H1 (cell line): ENCODE measurements at regions not wholly inside any gene's neighbourhood (a gene's known extent, or its start where the extent isn't known, plus 50 kb on each side); places are given as distances from the start of the nearest gene placed in this dataset.

Experiments
- CTCF ChIA-PET: fragments of 300-600 bp; sonication (Branson Sonifier 250); formaldehyde crosslinking; loops from one replicate; lab custom pipeline; 2021; ENCODE audit not compliant: partially characterized antibody; lab: Charles Lee
- POLR2A ChIA-PET: fragments of 300-600 bp; sonication (Branson Sonifier 250); formaldehyde crosslinking; loops from one replicate; lab custom pipeline; 2021; ENCODE audit warnings: inconsistent platforms; ENCODE audit not compliant: partially characterized antibody; lab: Charles Lee
- DNase-seq, 2 experiments: peaks; one replicate each; pipeline versions ENCODE4 v3.0.0 to v3.0.0-alpha.2; 2010 to 2022; ENCODE audit warnings: low spot score in 2 of 2, low read depth in 1 of 2, mixed read lengths in 1 of 2
- FAIRE-seq: peaks from 2 replicates; lab custom pipeline; 2011; peaks lifted over from hg19 to GRCh38; lab: Jason Lieb, UNC
- H2AFZ ChIP-seq: 2 replicates; pipeline ENCODE4 v1.8.1; 2012; ENCODE audit warnings: low read length, inconsistent platforms
- H2AK5ac ChIP-seq: 2 replicates; pipeline ENCODE4 v1.6.1; 2013; ENCODE audit warnings: low read depth, low read length
- H2BK120ac ChIP-seq: replicated peaks from 2 replicates; pipeline ENCODE3; 2013; ENCODE audit warnings: low read depth, low read length, inconsistent platforms
- H2BK12ac ChIP-seq: 2 replicates; pipeline ENCODE4 v1.6.1; 2013; ENCODE audit warnings: low read depth, low read length
- H2BK15ac ChIP-seq: 2 replicates; pipeline ENCODE4 v1.6.1; 2013; ENCODE audit warnings: low read length
- H2BK20ac ChIP-seq: 2 replicates; pipeline ENCODE4 v1.6.1; 2013; ENCODE audit warnings: low read length
- H2BK5ac ChIP-seq: 2 replicates; pipeline ENCODE4 v1.6.1; 2013; ENCODE audit warnings: low read depth, low read length
- H3K14ac ChIP-seq: 2 replicates; pipeline ENCODE4 v1.6.1; 2013; ENCODE audit warnings: inconsistent platforms; ENCODE audit not compliant: insufficient read length
- H3K18ac ChIP-seq: 2 replicates; pipeline ENCODE4 v1.6.1; 2013; ENCODE audit warnings: low read length; ENCODE audit errors: extremely low read depth
- H3K23ac ChIP-seq: 2 replicates; pipeline ENCODE4 v1.6.1; 2013; ENCODE audit warnings: inconsistent platforms; ENCODE audit not compliant: insufficient read length
- H3K23me2 ChIP-seq: 2 replicates; pipeline ENCODE4 v1.6.1; 2013; ENCODE audit warnings: low read depth, low read length
- H3K27ac ChIP-seq: 2 replicates; pipeline ENCODE4 v1.6.1; 2011; ENCODE audit warnings: low read depth, low read length, inconsistent platforms
- H3K27me3 ChIP-seq, 4 experiments: replicated peaks in 1 of 4; 1 replicate in 1 of 4; 2 replicates in 3 of 4; pipeline versions ENCODE4 v1.6.1 to v1.8.1; 2011 to 2013; ENCODE audit warnings: low read length in 3 of 4, mild to moderate bottlenecking in 3 of 4, inconsistent platforms in 2 of 4, mixed read lengths in 2 of 4, moderate library complexity in 1 of 4; ENCODE audit not compliant: control insufficient read depth in 3 of 4, insufficient read depth in 3 of 4; ENCODE audit errors: extremely low read depth in 1 of 4
- H3K36me3 ChIP-seq, 4 experiments: 2 replicates each; pipeline versions ENCODE4 v1.6.1 to v1.8.1; 2011 to 2013; ENCODE audit warnings: mild to moderate bottlenecking in 4 of 4, low read length in 3 of 4, moderate library complexity in 2 of 4, control low read depth in 1 of 4, inconsistent platforms in 1 of 4; ENCODE audit not compliant: insufficient read depth in 4 of 4, control insufficient read depth in 2 of 4
- H3K4ac ChIP-seq: replicated peaks from 2 replicates; pipeline ENCODE3; 2013; ENCODE audit warnings: low read length, low read depth, mixed read lengths, inconsistent platforms; ENCODE audit not compliant: insufficient read length
- H3K4me1 ChIP-seq, 4 experiments: replicated peaks in 1 of 4; 1 replicate in 1 of 4; 2 replicates in 3 of 4; pipeline versions ENCODE4 v1.6.1 to v1.8.1; 2011 to 2013; ENCODE audit warnings: low read length in 3 of 4, inconsistent platforms in 2 of 4, mixed read lengths in 1 of 4; ENCODE audit not compliant: insufficient read depth in 4 of 4, control insufficient read depth in 3 of 4
- H3K4me2 ChIP-seq, 2 experiments: 2 replicates each; pipeline versions ENCODE4 v1.6.1 to v1.8.1; 2011 to 2013; ENCODE audit warnings: low read depth in 2 of 2, low read length in 2 of 2, control low read depth in 1 of 2, inconsistent platforms in 1 of 2, mild to moderate bottlenecking in 1 of 2; ENCODE audit not compliant: insufficient read depth in 1 of 2
- H3K4me3 ChIP-seq, 4 experiments: fragments of 200-600, 300-600 bp in 1 of 4; sonication (generic), shearing (Covaris generic), sonication (Bioruptor Twin) in 1 of 4; 2 replicates each; pipeline versions ENCODE4 v1.5.1 to v1.8.1; 2011 to 2016; ENCODE audit warnings: low read length in 4 of 4, low read depth in 3 of 4, control low read depth in 2 of 4, inconsistent platforms in 2 of 4, mild to moderate bottlenecking in 2 of 4, mixed read lengths in 1 of 4, moderate library complexity in 1 of 4; ENCODE audit not compliant: insufficient read depth in 2 of 4; ENCODE audit errors: extremely low read depth in 1 of 4
- H3K56ac ChIP-seq: replicated peaks from 2 replicates; pipeline ENCODE3; 2013; ENCODE audit warnings: low read depth, mild to moderate bottlenecking, mixed read lengths, low read length, inconsistent platforms; ENCODE audit not compliant: insufficient read length
- H3K79me1 ChIP-seq: 2 replicates; pipeline ENCODE4 v1.6.1; 2013; ENCODE audit warnings: low read depth, low read length, control low read depth
- H3K79me2 ChIP-seq, 2 experiments: 2 replicates each; pipeline versions ENCODE4 v1.6.1 to v1.8.1; 2012 to 2013; ENCODE audit warnings: low read length in 2 of 2, mild to moderate bottlenecking in 2 of 2, inconsistent platforms in 1 of 2; ENCODE audit not compliant: insufficient read depth in 2 of 2, control insufficient read depth in 1 of 2
- H3K9ac ChIP-seq, 4 experiments: replicated peaks in 1 of 4; 1 replicate in 1 of 4; 2 replicates in 3 of 4; pipeline versions ENCODE4 v1.6.1 to v1.8.1; 2011 to 2013; ENCODE audit warnings: low read depth in 3 of 4, low read length in 3 of 4, control low read depth in 2 of 4, mild to moderate bottlenecking in 2 of 4, moderate library complexity in 2 of 4, inconsistent platforms in 1 of 4; ENCODE audit errors: extremely low read depth in 1 of 4
- H3K9me3 ChIP-seq, 2 experiments: 2 replicates each; pipeline versions ENCODE4 v1.6.1 to v1.8.1; 2012 to 2013; ENCODE audit warnings: mild to moderate bottlenecking in 2 of 2, moderate library complexity in 2 of 2, control low read depth in 1 of 2, inconsistent platforms in 1 of 2, low read depth in 1 of 2, low read length in 1 of 2, mixed read lengths in 1 of 2; ENCODE audit not compliant: insufficient read depth in 2 of 2
- H4K20me1 ChIP-seq, 2 experiments: replicated peaks in 1 of 2; 2 replicates each; pipeline versions ENCODE3 to v1.8.1; 2011 to 2013; ENCODE audit warnings: inconsistent platforms in 2 of 2, low read length in 2 of 2, mild to moderate bottlenecking in 1 of 2; ENCODE audit not compliant: insufficient read depth in 2 of 2, control insufficient read depth in 1 of 2
- H4K5ac ChIP-seq: 2 replicates; pipeline ENCODE4 v1.6.1; 2013; ENCODE audit warnings: low read length, low read depth, mixed read lengths, inconsistent platforms; ENCODE audit not compliant: insufficient read length
- H4K8ac ChIP-seq: 2 replicates; pipeline ENCODE4 v1.8.0; 2013; ENCODE audit warnings: mild to moderate bottlenecking, moderate library complexity, low read length, inconsistent platforms; ENCODE audit not compliant: insufficient read depth; ENCODE audit errors: extremely low read depth
- H4K91ac ChIP-seq: replicated peaks from 2 replicates; pipeline ENCODE3; 2013; ENCODE audit warnings: low read length, mixed read lengths, inconsistent platforms; ENCODE audit not compliant: insufficient read length
- JUN ChIP-seq: IDR thresholded peaks from 2 replicates; pipeline ENCODE4 v1.6.1; 2011; ENCODE audit warnings: low read depth, mild to moderate bottlenecking, improper control_type of control experiment, low read length
- NANOG ChIP-seq: IDR thresholded peaks from 2 replicates; pipeline ENCODE4 v1.6.1; 2011; ENCODE audit warnings: low read length, low read depth, mild to moderate bottlenecking, inconsistent platforms; ENCODE audit not compliant: insufficient read depth, poor library complexity, severe bottlenecking
- SIRT6 ChIP-seq: IDR thresholded peaks from one replicate; pipeline ENCODE4 v1.7.1; 2012; ENCODE audit warnings: low read length, inconsistent platforms
- WGBS, 2 experiments: shearing (Covaris generic) in 1 of 2; methylation state at CpG; one replicate each; pipeline versions ENCODE4 v1.1.6 to v1.1.7; 2013 to 2015; ENCODE audit warnings: low lambda C conversion rate in 2 of 2, mixed read lengths in 2 of 2, inconsistent platforms in 1 of 2, low coverage in 1 of 2, missing lambda C conversion rate in 1 of 2; ENCODE audit not compliant: insufficient replicate concordance in 2 of 2, insufficient coverage in 1 of 2, insufficient read length in 1 of 2; ENCODE audit errors: extremely low coverage in 1 of 2, missing lambda C conversion rate in 1 of 2; 5-methylcytosine and 5-hydroxymethylcytosine counted together

DNA sequence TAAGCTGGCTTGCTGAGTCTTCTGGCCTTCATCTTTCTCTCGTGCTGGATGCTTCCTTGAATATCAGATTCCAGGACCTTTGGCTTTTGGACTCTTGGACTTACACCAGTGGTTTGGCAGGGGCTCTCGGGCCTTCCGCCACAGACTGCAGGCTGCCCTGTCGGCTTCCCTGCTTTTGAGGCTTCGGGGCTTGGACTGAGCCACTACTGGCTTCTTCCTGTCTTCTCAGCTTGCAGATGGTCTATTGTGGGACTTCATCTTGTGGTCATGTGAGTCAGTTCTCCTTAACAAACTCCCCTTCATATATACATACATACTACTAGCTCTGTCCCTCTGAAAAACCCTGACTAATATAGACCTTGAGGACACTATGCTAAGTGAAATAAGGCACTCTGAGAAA, 78.3 kb upstream of the SSBP2 start:
- no peak overlapping the region for H3K14ac ChIP-seq
- no peak overlapping the region for H4K8ac ChIP-seq
- no peaks in the 10 kb centered on the region; a peak in 1 of 7 replicates for H3K4me1 ChIP-seq
- H2AFZ ChIP-seq = no peak overlapping the region
- no peaks in the 10 kb centered on the region for H3K36me3 ChIP-seq
- no peak overlapping the region for H4K91ac ChIP-seq
- ChIA-PET CTCF (no interaction called here), POLR2A (interaction anchor here (0.6 kb wide), 1 partner anchor 23 kb away, joined by 3 read pairs; no protein-coding TSS in a partner anchor)
- H3K79me2 ChIP-seq = no peaks in the 10 kb centered on the region
- H2BK5ac ChIP-seq = no peak overlapping the region
- no peak overlapping the region for H2BK120ac ChIP-seq
- TF ChIP-seq SIRT6 = no peak
- TF ChIP-seq JUN = no peak
- no peak for TF ChIP-seq NANOG
- H3K4ac ChIP-seq = no peak overlapping the region
- no peak overlapping the region for H4K5ac ChIP-seq
- no peak overlapping the region for H3K4me3 ChIP-seq
- no peaks in the 10 kb centered on the region for H4K20me1 ChIP-seq
- DNase-seq (no peak), FAIRE-seq (no peak)
- H3K9me3 ChIP-seq = no peaks in the 10 kb centered on the region
- no peak overlapping the region for H3K4me2 ChIP-seq
- H3K18ac ChIP-seq = no peak overlapping the region
- no peaks in the 10 kb centered on the region for H3K79me1 ChIP-seq
- no peaks in the 10 kb centered on the region for H3K27me3 ChIP-seq
- H2BK15ac ChIP-seq = no peak overlapping the region
- H3K27ac ChIP-seq = no peak overlapping the region
- H3K23me2 ChIP-seq = no peaks in the 10 kb centered on the region
- H3K56ac ChIP-seq = no peak overlapping the region
- no peak overlapping the region for H2BK12ac ChIP-seq
- H3K23ac ChIP-seq = no peak overlapping the region
- H2AK5ac ChIP-seq = no peak overlapping the region
- no peak overlapping the region for H3K9ac ChIP-seq
- 80% methylated on average over 5 of the region's 5 CpGs; no CpG with 5 or more reads in 1 of the 2 experiments for WGBS, 2 experiments
- H2BK20ac ChIP-seq = no peak overlapping the region
